ENCODE measurements at regions not wholly inside any gene's neighbourhood (a gene's known extent, or its start where the extent isn't known, plus 50 kb on each side); places are given as distances from the start of the nearest gene placed in this dataset.

DNA sequence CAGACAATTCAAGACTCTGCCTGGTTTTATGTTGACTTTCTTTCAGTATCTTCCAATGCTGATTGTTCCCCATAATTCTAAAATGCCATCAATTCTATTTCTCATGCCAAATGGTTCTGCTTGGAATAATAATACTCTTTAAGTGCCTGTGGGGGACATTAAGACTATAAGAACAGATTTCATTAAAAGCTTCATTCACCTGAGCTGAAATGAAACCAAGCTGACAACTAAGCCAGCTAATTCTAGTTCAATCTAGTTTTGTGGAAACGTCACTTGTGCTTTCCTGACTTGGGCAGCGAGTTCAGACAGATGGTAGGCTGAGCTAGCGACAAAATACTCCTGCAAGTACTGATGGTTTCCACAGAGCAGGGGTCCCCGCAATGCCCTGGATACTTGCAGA, 491.1 kb upstream of the RAB6C start:
- Histone ChIP-seq H3K27me3 (no peaks in the 10 kb centered on the region), H3K4me3 (no peak overlapping the region), H3K36me3 (replicated peaks in 1 of 2; ENCODE audit: insufficient read depth in 1 of 2, low read depth in 2 of 2) (no peaks in the 10 kb centered on the region), H3K4me1 (no peaks in the 10 kb centered on the region), H3K9me3 (no peaks in the 10 kb centered on the region), H3K27ac (no peak overlapping the region)
- TF ChIP-seq, protein P1, sequence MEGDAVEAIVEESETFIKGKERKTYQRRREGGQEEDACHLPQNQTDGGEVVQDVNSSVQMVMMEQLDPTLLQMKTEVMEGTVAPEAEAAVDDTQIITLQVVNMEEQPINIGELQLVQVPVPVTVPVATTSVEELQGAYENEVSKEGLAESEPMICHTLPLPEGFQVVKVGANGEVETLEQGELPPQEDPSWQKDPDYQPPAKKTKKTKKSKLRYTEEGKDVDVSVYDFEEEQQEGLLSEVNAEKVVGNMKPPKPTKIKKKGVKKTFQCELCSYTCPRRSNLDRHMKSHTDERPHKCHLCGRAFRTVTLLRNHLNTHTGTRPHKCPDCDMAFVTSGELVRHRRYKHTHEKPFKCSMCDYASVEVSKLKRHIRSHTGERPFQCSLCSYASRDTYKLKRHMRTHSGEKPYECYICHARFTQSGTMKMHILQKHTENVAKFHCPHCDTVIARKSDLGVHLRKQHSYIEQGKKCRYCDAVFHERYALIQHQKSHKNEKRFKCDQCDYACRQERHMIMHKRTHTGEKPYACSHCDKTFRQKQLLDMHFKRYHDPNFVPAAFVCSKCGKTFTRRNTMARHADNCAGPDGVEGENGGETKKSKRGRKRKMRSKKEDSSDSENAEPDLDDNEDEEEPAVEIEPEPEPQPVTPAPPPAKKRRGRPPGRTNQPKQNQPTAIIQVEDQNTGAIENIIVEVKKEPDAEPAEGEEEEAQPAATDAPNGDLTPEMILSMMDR (IDR thresholded peaks at IDR 0.05) = no peak
- TF ChIP-seq POLR2A (IDR thresholded peaks at IDR 0.05) = no peak
- DNase-seq (no peak), ATAC-seq (no peak)
- intact Hi-C loops (cut with DNase I) = no loop called here
- 67 to 69% methylated on average over 4 of the region's 4 CpGs for WGBS, 2 donors

DNA sequence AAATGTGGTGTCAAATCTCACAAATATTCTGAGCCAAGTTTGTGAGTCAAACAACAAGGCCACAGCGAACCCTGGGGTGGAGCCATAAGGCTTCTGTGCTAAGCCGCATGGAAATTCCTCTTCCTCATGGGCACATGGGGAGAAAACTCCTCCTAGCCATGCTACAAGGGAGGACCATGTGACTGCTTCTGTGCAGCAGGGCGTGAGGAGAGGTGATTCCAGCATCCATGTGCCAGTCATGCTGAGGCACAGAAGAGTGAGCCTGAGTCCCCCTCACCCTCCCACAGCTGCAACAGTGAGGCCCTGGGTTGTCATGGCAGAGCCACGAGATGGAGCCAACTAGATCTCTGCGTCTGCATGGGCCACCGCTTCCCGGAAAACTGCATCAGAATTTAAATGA, 488.8 kb upstream of the RAB6C start:
- no peaks in the 10 kb centered on the region for H3K36me3 ChIP-seq (replicated peaks in 1 of 2; ENCODE audit: insufficient read depth in 1 of 2, low read depth in 2 of 2)
- WGBS, 2 donors = 75 to 79% methylated on average over 7 of the region's 7 CpGs
- H3K9me3 ChIP-seq = no peaks in the 10 kb centered on the region
- H3K4me3 ChIP-seq = no peak overlapping the region
- H3K4me1 ChIP-seq = no peaks in the 10 kb centered on the region
- DNase-seq (no peak), ATAC-seq (no peak)
- intact Hi-C loops (cut with DNase I) = no loop called here
- H3K27ac ChIP-seq = no peak overlapping the region
- H3K27me3 ChIP-seq = no peaks in the 10 kb centered on the region
- TF ChIP-seq, protein P1 (IDR thresholded peaks at IDR 0.05) = no peak
- TF ChIP-seq POLR2A (IDR thresholded peaks at IDR 0.05) = no peak

DNA sequence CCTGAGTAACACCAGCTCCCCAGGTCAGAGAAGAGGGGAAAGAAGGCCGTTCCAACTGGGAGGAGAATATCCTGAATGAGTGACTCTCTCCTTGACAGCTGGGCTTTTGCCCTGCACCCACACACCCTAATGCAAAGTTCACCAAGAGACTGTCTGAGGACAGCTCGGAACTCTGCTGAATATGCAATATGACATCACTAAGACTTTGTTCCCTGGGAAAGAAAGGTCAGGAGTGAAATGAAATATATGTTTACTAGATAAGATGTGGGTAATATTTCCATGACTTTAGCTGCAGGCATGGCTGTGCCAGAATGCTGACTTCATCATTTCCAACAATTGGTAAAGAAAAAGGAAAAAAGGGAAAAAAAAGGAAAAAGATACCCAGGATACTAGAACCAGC, 488.2 kb upstream of the RAB6C start:
- H3K27ac ChIP-seq = no peak overlapping the region
- H3K4me3 ChIP-seq = no peak overlapping the region
- H3K27me3 ChIP-seq = no peaks in the 10 kb centered on the region
- intact Hi-C loops (cut with DNase I) = no loop called here
- no peaks in the 10 kb centered on the region for H3K9me3 ChIP-seq
- H3K4me1 ChIP-seq = no peaks in the 10 kb centered on the region
- ATAC-seq (no peak), DNase-seq (no peak)
- WGBS, 2 donors = 47 to 63% methylated on average over 2 of the region's 2 CpGs
- no peak for TF ChIP-seq POLR2A (IDR thresholded peaks at IDR 0.05)
- TF ChIP-seq, protein P1 (IDR thresholded peaks at IDR 0.05) = no peak
- no peaks in the 10 kb centered on the region for H3K36me3 ChIP-seq (replicated peaks in 1 of 2; ENCODE audit: insufficient read depth in 1 of 2, low read depth in 2 of 2)

DNA sequence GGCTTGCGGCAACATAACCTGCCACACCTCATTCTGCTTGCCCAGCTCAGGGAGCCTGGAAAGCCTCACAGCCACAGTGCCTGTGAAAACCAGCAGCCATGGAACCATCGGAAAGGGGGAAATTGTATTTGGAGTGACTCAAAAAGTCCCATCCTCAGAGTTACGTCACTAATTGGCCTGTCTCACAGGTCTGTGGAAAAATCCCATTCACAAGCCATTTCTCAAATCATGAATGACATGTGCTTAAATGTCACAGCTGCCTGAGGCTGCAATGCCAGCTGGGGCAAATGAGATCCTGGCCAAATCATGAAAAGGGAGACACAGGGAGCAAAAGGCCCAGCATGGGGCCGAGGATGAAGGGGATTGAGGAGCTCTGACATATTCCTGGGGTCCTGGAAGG, 486.9 kb upstream of the RAB6C start:
- no peak overlapping the region for H3K4me3 ChIP-seq
- H3K27me3 ChIP-seq = no peaks in the 10 kb centered on the region
- intact Hi-C loops (cut with DNase I) = no loop called here
- no peak overlapping the region for H3K27ac ChIP-seq
- no peaks in the 10 kb centered on the region for H3K36me3 ChIP-seq (replicated peaks in 1 of 2; ENCODE audit: insufficient read depth in 1 of 2, low read depth in 2 of 2)
- no peaks in the 10 kb centered on the region for H3K9me3 ChIP-seq
- DNase-seq = no peak
- no peaks in the 10 kb centered on the region for H3K4me1 ChIP-seq
- WGBS, 2 donors = 67 to 75% methylated on average over 4 of the region's 4 CpGs
- no peak for ATAC-seq
- TF ChIP-seq, protein P1 (IDR thresholded peaks at IDR 0.05) = no peak
- TF ChIP-seq POLR2A (IDR thresholded peaks at IDR 0.05) = no peak

DNA sequence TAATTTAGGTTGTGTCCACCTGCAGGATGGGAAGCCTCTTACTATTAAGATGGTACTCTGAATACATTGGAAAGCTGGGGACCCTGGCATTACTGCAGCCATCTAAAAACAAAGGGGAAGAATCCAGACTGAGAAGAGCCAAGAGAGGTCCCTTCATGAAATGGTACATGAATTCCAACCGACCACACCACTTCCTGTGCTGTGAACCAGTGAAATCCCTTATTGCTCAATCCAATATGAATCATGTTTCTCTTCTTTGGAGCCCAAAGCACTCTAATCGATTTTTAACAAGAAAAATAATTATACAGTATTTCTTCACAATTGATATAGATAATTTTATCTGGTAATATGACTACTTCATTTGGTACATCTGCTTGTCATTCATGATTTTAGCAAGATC, 479.7 kb upstream of the RAB6C start:
- no peak overlapping the region for H3K4me3 ChIP-seq
- no peaks in the 10 kb centered on the region for H3K36me3 ChIP-seq (replicated peaks in 1 of 2; ENCODE audit: insufficient read depth in 1 of 2, low read depth in 2 of 2)
- H3K27ac ChIP-seq = no peak overlapping the region
- H3K27me3 ChIP-seq = no peaks in the 10 kb centered on the region
- intact Hi-C loops (cut with DNase I) = no loop called here
- no peaks in the 10 kb centered on the region for H3K4me1 ChIP-seq
- no peaks in the 10 kb centered on the region for H3K9me3 ChIP-seq
- DNase-seq (no peak), ATAC-seq (no peak)
- 27 to 61% methylated on average over 2 of the region's 2 CpGs for WGBS, 2 donors
- TF ChIP-seq, protein P1 (IDR thresholded peaks at IDR 0.05) = no peak
- TF ChIP-seq POLR2A (IDR thresholded peaks at IDR 0.05) = no peak
